ENCODE measurements at regions not wholly inside any gene's neighbourhood (a gene's known extent, or its start where the extent isn't known, plus 50 kb on each side); places are given as distances from the start of the nearest gene placed in this dataset.

DNA sequence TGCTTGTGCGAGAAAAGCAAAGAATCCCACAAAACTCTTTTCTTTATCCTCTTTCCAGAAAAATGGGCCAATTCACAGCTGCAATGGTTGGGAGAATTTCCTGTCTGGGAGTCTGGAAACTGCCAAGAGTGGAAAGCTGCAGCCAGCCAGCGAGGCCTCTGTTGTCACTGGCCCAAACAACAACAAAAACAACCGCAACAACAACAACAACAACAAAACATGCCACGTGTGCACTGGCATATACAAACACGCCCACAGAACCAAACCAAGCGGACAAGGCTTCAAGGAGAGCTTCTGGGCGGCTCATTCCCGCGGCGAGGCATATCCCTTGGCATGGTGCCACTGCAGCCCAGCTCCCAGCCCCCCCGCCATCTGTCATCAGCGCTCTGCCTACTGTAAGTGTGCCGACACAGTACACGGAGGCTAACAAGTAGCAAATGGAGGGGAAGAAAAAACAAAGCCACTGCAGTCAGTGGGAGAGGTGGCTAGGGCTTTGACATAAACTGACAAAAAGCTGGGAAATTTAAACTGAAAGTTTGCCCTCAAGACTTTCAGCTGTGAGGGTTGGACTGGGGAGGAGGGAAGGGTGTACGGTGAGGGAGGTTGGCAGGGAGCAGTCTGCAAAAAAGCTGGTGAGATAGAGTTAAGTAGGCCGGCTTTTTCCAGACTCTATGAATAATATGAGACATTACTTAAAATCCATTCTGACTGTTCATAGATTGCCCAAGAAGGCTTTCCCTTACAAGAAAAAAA, 165.0 kb upstream of the ZNF462 start:
- Mint-ChIP-seq H3K9me3 (peaks cover 6% of the 10 kb centered on the region), H3K4me3 (no peak overlapping the region), H3K27ac (no peak overlapping the region), H3K4me1 (ENCODE audit: low read depth in 2 of 2) (no peaks in the 10 kb centered on the region), H3K27me3 (no peaks in the 10 kb centered on the region), H3K36me3 (peaks cover 5% of the 10 kb centered on the region)
- DNase-seq (ENCODE audit: low spot score) (no peak), ATAC-seq (no peak)

DNA sequence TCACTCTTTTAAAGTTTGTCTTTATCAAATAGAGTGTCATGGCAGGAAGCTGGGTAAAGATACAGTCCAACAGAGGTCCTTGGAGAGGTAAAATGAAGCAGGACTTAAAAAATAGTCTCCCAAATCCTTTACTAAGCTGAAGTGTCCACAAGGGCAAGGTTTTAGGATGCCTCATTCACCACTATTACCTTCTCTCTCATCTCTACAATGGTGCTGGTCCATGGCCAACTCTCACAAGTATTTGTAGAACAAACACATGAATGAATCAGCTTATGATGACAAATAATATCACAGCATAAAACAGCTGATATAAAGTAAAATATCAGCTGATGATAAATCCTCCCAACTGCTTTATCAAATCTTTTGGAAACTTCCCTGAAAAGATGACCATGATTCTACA, 162.3 kb upstream of the ZNF462 start:
- Mint-ChIP-seq H3K4me1 (ENCODE audit: low read depth in 2 of 2) (no peaks in the 10 kb centered on the region), H3K9me3 (peaks cover 13% of the 10 kb centered on the region), H3K36me3 (peaks cover 10% of the 10 kb centered on the region), H3K27ac (no peak overlapping the region), H3K4me3 (no peak overlapping the region), H3K27me3 (no peaks in the 10 kb centered on the region)
- DNase-seq (ENCODE audit: low spot score) (no peak), ATAC-seq (no peak)

DNA sequence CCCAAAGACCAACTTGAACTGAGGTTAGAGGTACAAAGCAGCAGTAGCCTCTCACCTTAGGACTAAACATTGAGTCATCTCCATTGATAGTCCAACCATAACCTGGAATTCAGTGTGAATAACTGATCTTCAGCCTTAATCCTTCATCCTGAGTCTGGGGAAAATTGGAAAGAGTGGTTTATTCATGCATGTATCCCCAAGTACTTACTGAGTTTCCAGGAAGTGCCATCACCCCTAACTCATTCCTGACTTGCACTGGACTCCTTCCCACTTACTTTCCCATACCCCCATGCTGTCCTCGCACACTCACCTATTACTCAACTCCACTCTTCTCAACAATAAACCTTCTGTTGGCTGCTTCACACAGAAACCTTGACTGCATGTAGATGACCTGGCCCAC, 161.4 kb upstream of the ZNF462 start:
- H3K4me1 Mint-ChIP-seq (ENCODE audit: low read depth in 2 of 2) = no peaks in the 10 kb centered on the region
- ATAC-seq (no peak), DNase-seq (ENCODE audit: low spot score) (no peak)
- H3K9me3 Mint-ChIP-seq = peaks cover 13% of the 10 kb centered on the region
- no peak overlapping the region for H3K27ac Mint-ChIP-seq
- peaks cover 10% of the 10 kb centered on the region for H3K36me3 Mint-ChIP-seq
- no peaks in the 10 kb centered on the region for H3K27me3 Mint-ChIP-seq
- no peak overlapping the region for H3K4me3 Mint-ChIP-seq

DNA sequence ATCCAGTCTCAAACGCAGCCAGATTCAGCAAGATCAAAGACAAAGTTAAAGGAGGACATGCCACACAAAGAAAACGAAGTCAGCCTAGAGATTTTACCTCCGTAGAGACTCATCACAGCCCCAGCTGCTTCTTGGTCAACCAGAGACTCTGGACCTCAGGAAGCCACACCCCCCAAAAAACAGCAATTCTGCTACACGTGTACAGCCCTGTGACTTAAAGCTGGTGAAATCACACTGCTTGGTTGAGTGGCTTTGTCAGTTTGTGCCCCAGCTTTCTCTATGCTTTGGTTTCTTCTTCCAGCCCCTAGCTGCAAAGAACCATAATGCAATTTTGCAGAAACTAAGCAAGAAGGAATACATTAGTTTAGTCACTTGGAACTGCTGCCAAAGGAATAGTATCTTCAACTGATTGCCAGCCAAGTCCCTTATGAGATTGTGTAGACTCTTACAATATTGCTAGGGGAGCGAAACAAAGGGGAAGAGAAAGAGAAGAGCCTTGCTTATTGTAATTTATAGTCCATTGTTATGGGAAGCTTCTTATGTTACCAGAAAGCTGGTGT, 158.8 kb upstream of the ZNF462 start:
- Mint-ChIP-seq H3K9me3 (peaks cover 13% of the 10 kb centered on the region), H3K27me3 (no peaks in the 10 kb centered on the region), H3K4me1 (ENCODE audit: low read depth in 2 of 2) (no peaks in the 10 kb centered on the region), H3K27ac (no peak overlapping the region), H3K36me3 (peaks cover 10% of the 10 kb centered on the region), H3K4me3 (no peak overlapping the region)
- DNase-seq (ENCODE audit: low spot score) (no peak), ATAC-seq (no peak)

DNA sequence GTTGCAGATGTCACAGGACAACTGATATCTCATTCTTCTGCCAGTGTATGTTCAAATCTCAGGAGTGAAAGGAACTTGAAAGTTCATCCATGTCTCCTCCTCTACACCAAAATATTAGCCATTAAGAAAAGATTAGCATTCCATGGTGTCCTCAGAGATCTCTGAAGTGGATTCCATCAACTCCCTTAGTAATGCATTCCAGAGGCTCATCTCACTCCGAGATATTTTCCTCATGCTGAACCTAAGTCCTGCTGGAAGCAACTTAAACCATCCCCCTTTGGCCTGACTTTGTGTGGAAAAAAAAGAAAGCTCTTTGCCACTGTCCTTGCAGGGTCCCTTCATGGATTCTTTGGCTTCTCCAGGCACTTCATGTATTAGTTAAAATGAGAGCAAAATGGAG, 155.7 kb upstream of the ZNF462 start:
- no peak for ATAC-seq
- Mint-ChIP-seq H3K36me3 (peaks cover 5% of the 10 kb centered on the region), H3K4me3 (no peak overlapping the region), H3K27ac (no peak overlapping the region), H3K9me3 (peaks cover 7% of the 10 kb centered on the region), H3K4me1 (ENCODE audit: low read depth in 2 of 2) (no peaks in the 10 kb centered on the region), H3K27me3 (no peaks in the 10 kb centered on the region)
- DNase-seq (ENCODE audit: low spot score) = no peak

DNA sequence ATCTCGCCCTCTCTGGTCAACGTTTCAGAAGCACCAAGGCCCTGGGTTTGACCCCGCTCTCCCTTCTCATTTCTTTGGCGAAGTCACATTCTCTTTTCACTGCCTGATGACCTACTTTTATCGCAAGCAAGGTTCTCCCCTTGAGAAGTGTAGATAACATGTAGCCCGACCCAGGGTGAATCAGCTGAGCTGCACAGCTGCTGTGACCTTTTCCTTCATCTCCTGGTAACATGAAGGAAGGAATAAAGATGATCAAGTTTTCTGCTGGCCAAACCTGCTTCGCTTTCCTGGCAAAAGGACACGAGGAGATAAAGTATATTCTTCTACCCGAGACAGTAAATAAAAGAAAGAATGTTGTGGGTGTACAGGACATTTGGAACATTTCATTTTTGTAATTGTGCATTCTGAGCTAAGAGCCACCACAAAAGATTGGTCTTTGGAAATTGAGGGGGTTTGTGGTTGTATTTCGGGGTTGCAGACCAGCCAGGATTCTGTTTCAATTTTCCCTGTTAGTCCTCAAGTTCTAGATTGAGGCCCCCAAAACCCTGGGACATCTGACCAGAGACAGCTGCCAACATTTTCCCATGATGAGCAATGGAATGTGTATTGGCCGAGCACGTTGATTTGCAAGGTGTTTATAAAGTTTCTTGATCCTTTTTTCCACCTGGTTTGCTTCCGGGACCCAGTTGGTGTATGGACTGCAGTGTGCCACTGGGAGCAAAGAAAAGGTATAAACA, 155.1 kb upstream of the ZNF462 start:
- H3K4me3 Mint-ChIP-seq = no peak overlapping the region
- no peak overlapping the region for H3K27ac Mint-ChIP-seq
- ATAC-seq (no peak), DNase-seq (ENCODE audit: low spot score) (no peak)
- H3K4me1 Mint-ChIP-seq (ENCODE audit: low read depth in 2 of 2) = no peaks in the 10 kb centered on the region
- peaks cover 5% of the 10 kb centered on the region for H3K36me3 Mint-ChIP-seq
- H3K27me3 Mint-ChIP-seq = no peaks in the 10 kb centered on the region
- peaks cover 7% of the 10 kb centered on the region for H3K9me3 Mint-ChIP-seq

DNA sequence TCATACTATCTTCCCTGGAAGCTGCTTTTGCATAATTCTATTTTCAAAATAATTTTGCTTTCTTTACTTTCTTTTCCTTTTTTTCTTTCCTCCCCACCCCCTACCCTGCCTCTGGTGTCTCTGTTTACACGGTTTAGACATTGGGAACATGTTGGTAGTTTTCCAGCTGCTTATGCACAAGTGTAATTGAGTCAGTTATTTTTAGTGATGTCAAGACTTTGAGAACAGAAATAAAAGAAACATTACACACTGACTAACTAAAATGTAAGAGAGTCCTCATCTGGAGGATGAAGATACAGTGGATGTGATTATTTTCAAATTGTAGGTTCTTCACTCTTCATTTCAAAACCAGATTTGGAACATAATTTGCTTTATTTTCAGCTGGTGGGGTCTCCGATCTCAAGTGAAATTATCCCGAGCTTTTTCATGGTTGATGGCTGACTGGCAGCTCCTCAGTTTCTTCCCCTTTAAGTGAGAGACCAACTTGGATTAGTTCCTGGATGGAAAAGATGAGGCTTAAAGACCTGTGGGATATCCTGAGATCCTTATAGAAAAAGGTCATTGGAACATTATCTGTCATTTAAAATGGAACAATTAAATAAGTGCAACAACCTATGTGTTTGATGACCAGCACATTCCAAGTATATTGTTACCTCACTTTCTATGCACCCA, 154.4 kb upstream of the ZNF462 start:
- Mint-ChIP-seq H3K27ac (no peak overlapping the region), H3K9me3 (peaks cover 7% of the 10 kb centered on the region), H3K36me3 (peaks cover 5% of the 10 kb centered on the region), H3K27me3 (no peaks in the 10 kb centered on the region), H3K4me3 (no peak overlapping the region), H3K4me1 (ENCODE audit: low read depth in 2 of 2) (no peaks in the 10 kb centered on the region)
- DNase-seq (ENCODE audit: low spot score) (no peak), ATAC-seq (no peak)

DNA sequence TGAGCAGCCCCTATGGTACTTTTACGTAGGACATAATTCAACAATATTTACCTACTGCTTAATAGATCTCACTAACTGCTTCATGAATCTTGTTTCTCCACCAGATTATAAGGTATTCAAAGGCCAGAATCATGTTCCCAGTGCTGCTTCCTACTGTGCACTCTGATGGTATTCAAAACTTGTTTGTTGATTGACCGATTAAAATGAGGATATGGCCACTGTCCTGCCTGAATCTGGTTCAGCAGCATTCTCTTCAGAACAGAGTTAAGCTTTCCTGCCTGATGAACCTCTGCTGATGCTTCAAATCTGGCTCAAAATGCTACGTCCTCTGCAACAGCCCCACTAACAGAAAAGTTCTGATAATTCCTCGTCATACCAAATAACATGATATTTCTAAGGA, 150.7 kb upstream of the ZNF462 start:
- ATAC-seq (no peak), DNase-seq (ENCODE audit: low spot score) (no peak)
- Mint-ChIP-seq H3K4me3 (no peak overlapping the region), H3K4me1 (ENCODE audit: low read depth in 2 of 2) (no peaks in the 10 kb centered on the region), H3K27me3 (no peaks in the 10 kb centered on the region), H3K9me3 (no peaks in the 10 kb centered on the region), H3K27ac (no peak overlapping the region), H3K36me3 (no peaks in the 10 kb centered on the region)

DNA sequence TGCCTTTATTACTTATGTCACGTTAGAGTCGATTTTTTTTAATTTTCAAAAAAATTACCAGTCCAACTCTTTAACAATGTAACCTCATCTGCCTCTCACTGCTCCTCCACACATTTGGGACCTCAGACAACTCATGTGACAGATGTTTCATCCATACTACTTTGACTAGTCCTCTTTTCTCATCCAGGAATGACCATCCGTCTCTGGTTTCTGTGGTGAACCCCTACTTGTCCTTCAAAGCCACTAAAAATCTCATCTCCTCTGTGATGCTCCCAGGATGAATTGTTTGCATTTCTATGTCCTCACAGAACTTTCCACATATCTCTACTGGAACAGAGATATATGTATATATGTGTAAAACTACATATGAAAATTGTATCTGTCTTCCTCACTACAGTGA, 149.8 kb upstream of the ZNF462 start:
- H3K27ac Mint-ChIP-seq = no peak overlapping the region
- ATAC-seq (no peak), DNase-seq (ENCODE audit: low spot score) (no peak)
- no peaks in the 10 kb centered on the region for H3K36me3 Mint-ChIP-seq
- no peaks in the 10 kb centered on the region for H3K27me3 Mint-ChIP-seq
- H3K9me3 Mint-ChIP-seq = no peaks in the 10 kb centered on the region
- H3K4me1 Mint-ChIP-seq (ENCODE audit: low read depth in 2 of 2) = no peaks in the 10 kb centered on the region
- no peak overlapping the region for H3K4me3 Mint-ChIP-seq

DNA sequence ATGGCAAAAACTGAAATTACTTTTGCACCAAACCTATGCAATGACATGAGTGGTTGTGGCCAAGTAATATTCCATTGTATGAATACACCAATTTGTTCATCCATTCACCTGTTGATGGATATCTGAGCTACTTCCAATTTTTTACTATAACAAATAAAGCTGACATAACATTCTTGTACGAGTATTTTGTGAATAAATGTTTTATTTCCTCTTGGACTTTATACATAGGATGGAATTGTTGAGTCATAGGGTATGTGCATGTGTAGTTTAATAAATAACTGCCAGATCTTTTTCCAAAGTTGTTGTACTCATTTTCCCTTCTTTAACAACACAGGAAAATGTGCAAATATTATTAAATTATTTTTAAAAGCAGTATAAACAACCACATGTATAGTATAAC, 146.1 kb upstream of the ZNF462 start:
- DNase-seq (ENCODE audit: low spot score) (no peak), ATAC-seq (no peak)
- Mint-ChIP-seq H3K36me3 (no peaks in the 10 kb centered on the region), H3K4me3 (no peak overlapping the region), H3K27me3 (peaks cover 0 to 4% of the 10 kb centered on the region in 2 donors), H3K27ac (no peak overlapping the region), H3K4me1 (ENCODE audit: low read depth in 2 of 2) (no peaks in the 10 kb centered on the region), H3K9me3 (no peaks in the 10 kb centered on the region)

DNA sequence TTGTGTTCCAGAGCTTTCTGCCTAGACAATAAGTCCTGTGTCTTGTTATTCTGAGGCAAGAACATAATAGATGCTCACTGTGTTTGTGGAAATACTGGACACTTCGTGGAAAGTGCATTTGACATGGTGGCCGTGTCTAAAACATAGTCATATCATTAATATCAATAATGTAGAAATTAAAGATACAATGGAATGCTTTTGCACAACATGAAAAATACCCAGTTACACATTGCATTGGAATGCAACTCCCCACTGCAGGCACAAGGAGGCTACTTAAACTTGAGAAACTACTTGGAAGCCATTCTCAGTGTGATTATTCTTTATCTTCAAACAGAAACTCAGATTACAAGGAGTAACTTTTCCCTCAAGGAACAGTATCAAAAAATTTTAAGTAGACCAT, 145.3 kb upstream of the ZNF462 start:
- DNase-seq (ENCODE audit: low spot score) = no peak
- no peak for ATAC-seq
- no peaks in the 10 kb centered on the region for H3K36me3 Mint-ChIP-seq
- peaks cover 0 to 4% of the 10 kb centered on the region in 2 donors for H3K27me3 Mint-ChIP-seq
- H3K27ac Mint-ChIP-seq = no peak overlapping the region
- no peaks in the 10 kb centered on the region for H3K4me1 Mint-ChIP-seq (ENCODE audit: low read depth in 2 of 2)
- H3K9me3 Mint-ChIP-seq = no peaks in the 10 kb centered on the region
- H3K4me3 Mint-ChIP-seq = no peak overlapping the region

DNA sequence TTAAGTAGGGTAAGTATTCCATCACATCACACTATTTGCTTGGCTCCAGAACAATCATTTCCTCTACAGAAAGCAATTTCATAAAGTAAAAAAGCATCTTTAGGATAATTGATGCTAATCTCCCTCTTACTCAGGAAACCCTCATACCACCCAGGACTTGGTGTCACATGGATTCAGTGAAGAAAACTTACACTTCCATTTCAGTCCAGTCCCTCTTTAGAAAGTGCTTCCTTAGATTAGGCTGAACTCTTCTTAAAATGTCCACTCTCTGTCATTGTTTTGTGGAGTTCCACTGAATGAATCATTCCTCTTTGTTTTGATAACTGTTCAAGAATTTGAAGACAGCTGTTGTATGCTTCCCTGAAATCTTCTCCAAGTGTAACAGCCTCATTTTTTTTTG, 144.0 kb upstream of the ZNF462 start:
- Mint-ChIP-seq H3K4me1 (ENCODE audit: low read depth in 2 of 2) (no peaks in the 10 kb centered on the region), H3K27ac (no peak overlapping the region), H3K27me3 (peaks cover 0 to 4% of the 10 kb centered on the region in 2 donors), H3K36me3 (no peaks in the 10 kb centered on the region), H3K9me3 (no peaks in the 10 kb centered on the region), H3K4me3 (no peak overlapping the region)
- no peak for DNase-seq (ENCODE audit: low spot score)
- ATAC-seq = no peak

DNA sequence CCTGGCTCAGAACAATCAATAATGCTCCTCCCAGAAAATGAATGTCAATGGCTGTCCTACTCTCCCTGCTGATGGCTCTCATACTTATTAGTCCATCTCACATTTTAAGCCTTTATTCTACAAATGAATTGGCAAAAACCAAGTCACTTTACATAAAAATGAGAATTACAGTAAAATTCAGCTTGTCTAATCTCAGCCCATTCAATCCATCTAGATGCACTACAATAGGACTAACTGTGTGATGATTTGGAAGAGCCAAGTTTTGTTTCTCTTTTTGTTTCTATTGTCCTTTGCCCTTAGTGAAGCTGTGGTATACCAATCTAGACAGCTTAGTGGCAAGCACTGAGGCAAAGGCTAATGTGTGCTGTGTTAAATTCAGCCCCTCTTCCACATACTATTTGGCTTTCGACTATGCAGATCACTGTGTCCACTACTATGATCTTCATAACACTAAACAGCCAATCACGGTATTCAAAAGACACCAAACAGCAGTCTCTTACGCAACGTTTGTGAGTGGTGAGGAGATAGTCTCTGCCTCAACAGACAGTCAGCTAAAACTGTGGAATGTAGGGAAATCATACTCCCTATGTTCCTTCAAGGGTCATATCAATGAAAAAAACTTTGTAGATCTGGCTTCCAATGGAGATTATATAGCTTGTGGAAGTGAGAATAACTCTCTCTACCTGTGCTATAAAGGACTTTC, 140.8 kb upstream of the ZNF462 start:
- Mint-ChIP-seq H3K27ac (no peak overlapping the region), H3K4me3 (no peak overlapping the region), H3K4me1 (ENCODE audit: low read depth in 2 of 2) (no peaks in the 10 kb centered on the region), H3K9me3 (peaks cover 4% of the 10 kb centered on the region), H3K27me3 (peaks cover 4 to 7% of the 10 kb centered on the region in 2 donors), H3K36me3 (no peaks in the 10 kb centered on the region)
- no peak for DNase-seq (ENCODE audit: low spot score)
- no peak for ATAC-seq

All from natural killer cell treated with Interleukin-12 subunit alpha and Interleukin-12 subunit beta and Interleukin-15 and Interleukin-18, amount 100 ng/mL, for 72 hours (primary cell).